Stimulated activated CD4-positive, alpha-beta T cell treated with anti-CD3 and anti-CD28 coated beads, Interleukin-12 subunit alpha, Interleukin-12 subunit beta, amount 100 ng/mL, for 48 hours (primary cell): ENCODE measurements at regions not wholly inside any gene's neighbourhood (a gene's known extent, or its start where the extent isn't known, plus 50 kb on each side); places are given as distances from the start of the nearest gene placed in this dataset.

ENCODE experiments used
- DNase-seq, 3 donors: peaks; one replicate each; pipeline ENCODE4 v3.0.0-alpha.2; 2020; ENCODE audit warnings: low read depth in 2 of 3, low spot score in 1 of 3

- DNase-seq = no peak
Observed at GRCh38 chr2:180743401-180743800, 237.0 kb upstream of the UBE2E3 start.

GRCh38 chr2:180742801-180743200 is 237.6 kb upstream of the UBE2E3 start:
- DNase-seq = no peak

DNA sequence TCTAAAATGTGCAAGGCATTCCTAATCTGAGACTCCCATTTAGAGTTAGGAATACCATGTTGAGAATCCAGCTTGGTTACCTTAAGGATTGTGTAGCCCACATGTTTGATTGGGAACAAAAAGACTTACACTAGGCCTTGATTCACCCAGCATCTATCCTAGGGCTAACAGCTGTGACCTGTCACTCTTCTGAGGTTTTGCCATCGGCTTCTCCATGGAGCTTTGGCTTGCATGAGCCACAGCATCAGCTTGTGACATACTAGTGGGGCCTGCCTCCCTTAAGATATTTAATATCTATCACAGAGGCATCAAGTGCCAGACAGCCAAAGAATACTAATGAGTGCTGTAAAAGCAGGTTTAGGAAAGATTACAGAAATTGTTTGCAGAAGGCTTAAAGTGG is 241.3 kb upstream of the UBE2E3 start:
- no peak for DNase-seq

- DNase-seq = no peak
Observed at GRCh38 chr2:180735799-180736198, 244.6 kb upstream of the UBE2E3 start.

- no peak for DNase-seq
Observed at GRCh38 chr2:180734382-180734781, 246.0 kb upstream of the UBE2E3 start.

DNA sequence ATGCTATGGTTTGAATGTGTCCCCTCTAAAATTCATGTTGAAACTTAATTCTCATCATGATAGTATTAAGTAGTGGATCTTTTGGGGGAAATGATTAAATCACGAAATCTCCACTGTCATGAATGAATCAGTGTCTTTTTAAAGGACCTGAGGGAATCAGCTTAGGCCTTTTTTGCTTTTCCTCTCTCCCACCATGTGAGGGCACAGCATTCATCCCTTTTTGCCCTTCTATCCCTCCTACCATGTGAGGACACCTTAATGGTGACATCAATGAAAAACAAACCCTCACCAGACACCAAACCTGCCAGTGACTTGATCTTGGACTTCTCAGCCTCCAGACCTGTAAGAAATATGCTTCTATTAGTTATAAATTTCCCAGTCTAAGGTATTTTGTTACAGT is 247.1 kb upstream of the UBE2E3 start:
- no peak for DNase-seq

DNA sequence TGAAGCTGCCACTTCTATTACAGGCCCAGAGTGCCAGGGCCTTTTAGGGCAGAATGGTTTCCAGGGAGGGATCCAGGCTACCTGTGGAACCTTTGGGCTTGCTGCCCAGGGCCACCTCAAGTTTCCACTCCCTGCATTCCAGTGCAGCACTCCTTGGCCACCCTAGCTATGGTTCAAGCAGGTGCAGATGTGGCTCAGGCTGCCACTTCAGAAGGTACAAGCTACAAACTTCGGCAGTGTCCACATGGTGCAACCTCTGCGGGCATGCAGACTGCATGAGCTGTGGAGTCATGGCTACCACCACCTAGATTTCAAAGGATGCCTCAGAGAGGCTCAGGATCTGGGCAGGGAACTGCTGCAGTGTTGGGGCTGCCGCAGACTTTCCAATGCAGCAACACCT is 248.1 kb upstream of the UBE2E3 start:
- no peak for DNase-seq

GRCh38 chr2:180730976-180731375 is 249.4 kb upstream of the UBE2E3 start:
- DNase-seq = no peak

DNA sequence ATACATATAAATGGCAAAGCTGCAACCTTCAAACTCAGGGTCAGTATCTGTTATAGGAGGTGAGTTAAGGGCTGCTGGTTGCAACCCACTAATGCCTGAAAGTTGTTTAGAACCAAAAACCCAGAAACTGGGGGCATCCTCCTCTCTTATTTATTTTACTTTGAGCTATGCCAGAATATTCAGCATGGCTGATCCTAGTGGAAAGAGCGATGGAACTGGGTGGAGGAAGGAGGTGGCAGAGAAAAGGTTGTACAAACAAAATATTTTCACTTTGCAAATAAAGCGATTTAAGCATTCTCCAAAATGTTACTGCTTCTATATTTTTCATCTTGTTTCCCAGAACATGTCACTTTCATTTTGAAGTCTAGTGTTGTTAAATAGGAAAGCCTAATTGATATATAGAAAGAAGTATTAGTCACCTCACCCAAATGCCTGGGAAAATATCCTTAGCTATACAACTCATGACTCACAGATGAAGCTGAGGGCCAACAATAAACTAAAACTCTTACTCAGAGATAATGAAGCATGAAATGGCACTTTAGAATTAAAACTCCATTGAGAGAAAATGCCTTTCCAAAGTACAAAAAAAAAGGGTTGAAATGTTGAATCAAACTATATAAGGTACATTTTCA is 251.4 kb upstream of the UBE2E3 start:
- DNase-seq = no peak

DNA sequence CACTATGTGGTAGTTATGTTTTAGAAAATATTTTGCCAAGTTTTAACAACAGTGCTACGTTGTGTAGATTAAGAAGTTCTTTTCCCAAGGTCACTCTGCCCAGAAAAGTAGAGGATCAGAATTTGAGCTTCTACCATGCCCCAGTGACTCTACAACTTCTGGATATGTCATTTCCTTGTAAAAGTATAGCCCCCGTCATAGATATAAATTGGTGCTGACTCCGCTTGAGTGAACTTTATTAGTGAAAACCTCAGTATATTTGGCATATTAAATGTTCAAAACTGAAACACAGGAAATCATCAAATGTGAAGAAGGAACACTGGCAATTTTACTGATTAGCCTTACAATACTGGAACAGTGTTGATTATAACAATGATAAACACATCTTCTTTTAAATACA is 256.7 kb upstream of the UBE2E3 start:
- no peak for DNase-seq

GRCh38 chr2:180722551-180723239 is 257.7 kb upstream of the UBE2E3 start:
- no peak for DNase-seq

GRCh38 chr2:180720829-180721228 is 259.6 kb upstream of the UBE2E3 start:
- no peak for DNase-seq

GRCh38 chr2:180717588-180717987 is 262.8 kb upstream of the UBE2E3 start:
- DNase-seq = no peak

- DNase-seq = no peak
Observed at GRCh38 chr2:180716186-180717180, 263.9 kb upstream of the UBE2E3 start.

- DNase-seq = no peak
Observed at GRCh38 chr2:180715044-180715443, 265.4 kb upstream of the UBE2E3 start.

- no peak for DNase-seq
Observed at GRCh38 chr2:180709392-180710145, 270.8 kb upstream of the UBE2E3 start.

GRCh38 chr2:180707884-180708205 is 272.6 kb upstream of the UBE2E3 start:
- no peak for DNase-seq

GRCh38 chr2:180707175-180707883 is 273.1 kb upstream of the UBE2E3 start:
- DNase-seq = no peak

DNA sequence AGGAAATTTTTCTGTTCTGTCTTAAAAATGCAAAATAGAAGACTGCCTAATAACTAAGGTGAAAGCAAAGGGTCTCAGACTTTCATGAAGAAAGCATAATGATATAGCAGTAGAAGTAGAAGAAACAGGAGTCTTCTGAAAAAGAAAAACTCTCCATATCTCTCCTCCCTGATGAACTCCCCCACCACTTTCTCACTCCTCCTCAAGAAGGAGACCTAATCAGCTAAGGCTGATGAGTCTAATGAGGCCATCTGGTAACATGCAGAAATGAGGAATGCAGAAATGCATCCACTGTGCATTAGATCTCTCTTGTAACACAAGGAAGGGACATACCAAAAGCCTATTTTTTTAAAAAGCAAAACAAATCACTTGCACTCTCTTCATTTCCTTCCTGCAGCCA is 273.7 kb upstream of the UBE2E3 start:
- DNase-seq = no peak

GRCh38 chr2:180705551-180705950 is 274.9 kb upstream of the UBE2E3 start:
- no peak for DNase-seq

DNA sequence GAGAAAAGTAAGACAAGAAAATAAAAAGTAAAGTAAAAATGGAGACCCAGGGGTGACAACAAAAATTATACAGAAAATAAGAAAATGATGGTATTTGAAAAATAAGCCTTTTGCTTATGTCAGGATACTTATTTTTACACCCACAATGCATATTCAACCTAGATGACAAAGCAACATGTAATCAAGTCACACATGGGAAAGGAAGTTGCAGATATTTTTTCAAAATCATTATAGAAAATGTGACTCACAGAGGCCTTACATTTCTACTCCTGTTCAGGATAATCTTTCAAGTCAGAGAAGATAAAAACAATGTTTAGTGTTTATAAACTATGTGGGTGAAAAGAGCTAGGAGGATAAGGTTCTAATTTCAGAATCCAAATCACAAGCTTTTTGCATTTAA is 275.3 kb upstream of the UBE2E3 start:
- DNase-seq = no peak
